WI38 (cell line): ENCODE measurements at regions not wholly inside any gene's neighbourhood (a gene's known extent, or its start where the extent isn't known, plus 50 kb on each side); places are given as distances from the start of the nearest gene placed in this dataset.

Experiments used
- H3K4me3 ChIP-seq: 2 replicates; pipeline ENCODE4 v1.5.1; 2011; ENCODE audit warnings: low read depth, mild to moderate bottlenecking, control low read depth, low read length
- TF ChIP-seq, protein P1 (sequence below): IDR thresholded peaks from 2 replicates; pipeline ENCODE4 v1.5.1; 2012; ENCODE audit warnings: low read depth, mild to moderate bottlenecking, control low read depth, low read length

DNA sequence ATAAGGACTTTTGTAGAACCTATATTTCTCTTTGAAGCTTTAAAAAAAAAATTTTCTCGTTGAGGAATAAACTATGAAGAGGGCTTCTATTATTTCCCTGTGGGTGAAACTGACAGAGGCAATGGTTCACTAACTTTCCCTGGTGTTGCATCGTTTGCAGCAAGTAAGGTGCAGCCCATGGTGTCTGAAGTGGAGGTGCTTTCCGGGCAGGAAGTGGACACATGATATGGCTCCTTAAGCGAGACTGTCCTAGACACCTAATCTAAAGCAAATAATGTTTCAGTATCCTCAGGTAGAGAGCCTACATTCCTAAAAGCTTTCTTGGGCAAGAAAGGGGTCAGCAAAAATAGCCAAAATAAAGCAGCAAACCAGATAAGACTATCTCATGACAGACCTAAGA, 437.6 kb upstream of the ARGLU1 start:
- TF ChIP-seq, protein P1, sequence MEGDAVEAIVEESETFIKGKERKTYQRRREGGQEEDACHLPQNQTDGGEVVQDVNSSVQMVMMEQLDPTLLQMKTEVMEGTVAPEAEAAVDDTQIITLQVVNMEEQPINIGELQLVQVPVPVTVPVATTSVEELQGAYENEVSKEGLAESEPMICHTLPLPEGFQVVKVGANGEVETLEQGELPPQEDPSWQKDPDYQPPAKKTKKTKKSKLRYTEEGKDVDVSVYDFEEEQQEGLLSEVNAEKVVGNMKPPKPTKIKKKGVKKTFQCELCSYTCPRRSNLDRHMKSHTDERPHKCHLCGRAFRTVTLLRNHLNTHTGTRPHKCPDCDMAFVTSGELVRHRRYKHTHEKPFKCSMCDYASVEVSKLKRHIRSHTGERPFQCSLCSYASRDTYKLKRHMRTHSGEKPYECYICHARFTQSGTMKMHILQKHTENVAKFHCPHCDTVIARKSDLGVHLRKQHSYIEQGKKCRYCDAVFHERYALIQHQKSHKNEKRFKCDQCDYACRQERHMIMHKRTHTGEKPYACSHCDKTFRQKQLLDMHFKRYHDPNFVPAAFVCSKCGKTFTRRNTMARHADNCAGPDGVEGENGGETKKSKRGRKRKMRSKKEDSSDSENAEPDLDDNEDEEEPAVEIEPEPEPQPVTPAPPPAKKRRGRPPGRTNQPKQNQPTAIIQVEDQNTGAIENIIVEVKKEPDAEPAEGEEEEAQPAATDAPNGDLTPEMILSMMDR, result no peak
- no peak overlapping the region for H3K4me3 ChIP-seq

DNA sequence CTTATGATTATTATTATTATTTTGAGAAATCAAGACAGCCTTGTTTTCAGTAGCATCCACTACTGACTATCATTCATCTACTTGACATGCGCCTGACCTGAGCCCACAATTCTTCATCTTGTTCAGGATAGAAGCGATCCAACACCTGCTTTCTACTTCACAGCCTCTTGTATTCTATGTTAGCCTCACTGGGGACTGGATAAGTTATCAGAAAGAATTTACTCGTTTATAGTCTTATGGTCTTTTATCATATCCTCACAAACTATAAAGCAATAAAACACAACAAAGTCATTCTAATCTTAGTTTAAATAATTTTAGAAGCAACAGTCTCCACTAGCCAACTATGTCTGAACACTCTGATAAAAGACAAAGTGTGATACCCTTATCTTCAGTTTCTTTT, 436.0 kb upstream of the ARGLU1 start:
- no peak overlapping the region for H3K4me3 ChIP-seq
- TF ChIP-seq, protein P1, result no peak

- no peak overlapping the region for H3K4me3 ChIP-seq
These were observed 430.7 kb upstream of the ARGLU1 start for GRCh38 chr13:106998664-106999063.

DNA sequence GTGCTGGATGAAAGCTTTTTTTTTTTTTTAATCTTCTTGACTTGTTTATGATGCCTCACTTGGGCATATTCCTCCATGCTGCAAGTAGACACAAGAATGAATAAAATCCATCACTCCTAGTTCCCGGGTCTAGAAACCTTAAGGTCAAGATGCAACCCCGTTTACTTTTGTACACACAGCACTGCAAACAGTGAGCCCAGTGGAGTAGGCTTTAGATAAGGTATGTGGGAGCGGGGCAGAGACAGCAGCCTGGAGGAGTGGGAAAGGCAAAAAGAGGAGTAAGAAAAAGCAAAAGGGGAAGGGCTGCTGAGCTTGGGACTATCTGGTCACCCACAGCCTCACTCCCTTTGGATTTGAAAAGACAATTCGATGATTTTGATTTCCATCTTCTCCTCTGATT, 429.8 kb upstream of the ARGLU1 start:
- H3K4me3 ChIP-seq, result no peak overlapping the region
- TF ChIP-seq, protein P1, result no peak

More at GRCh38 chr13:106998664-106999063, 430.7 kb upstream of the ARGLU1 start:
- TF ChIP-seq, protein P1, result no peak

GRCh38 chr13:106996867-106997618, 429.1 kb upstream of the ARGLU1 start:
- TF ChIP-seq, protein P1, result no peak
- H3K4me3 ChIP-seq, result no peak overlapping the region; the same call in 1 of the 2 replicates

DNA sequence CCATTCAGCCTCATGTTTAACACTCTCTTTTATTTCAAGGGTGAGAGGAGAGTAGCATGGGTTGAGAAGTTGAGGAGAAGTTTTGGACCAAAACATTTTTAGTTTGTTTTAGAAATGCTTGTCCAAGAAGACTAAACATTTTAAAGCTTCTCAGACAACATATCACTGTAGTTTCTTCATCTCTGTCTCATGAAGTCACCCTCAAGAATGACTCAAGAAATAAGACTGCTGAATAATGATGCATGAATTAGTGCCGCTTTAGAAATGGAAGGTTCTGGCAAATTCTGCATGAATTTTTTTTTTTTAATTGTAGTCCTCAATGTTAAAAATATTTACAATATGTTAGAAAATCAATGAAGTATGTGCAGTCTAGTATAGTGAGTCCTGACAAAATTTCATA, 422.7 kb upstream of the ARGLU1 start:
- no peak overlapping the region for H3K4me3 ChIP-seq
- TF ChIP-seq, protein P1, result no peak

- TF ChIP-seq, protein P1, result no peak
These were observed 421.9 kb upstream of the ARGLU1 start for GRCh38 chr13:106989876-106990275.

More at GRCh38 chr13:106989876-106990275, 421.9 kb upstream of the ARGLU1 start:
- H3K4me3 ChIP-seq, result no peak overlapping the region
